Calu3 (cell line): ENCODE measurements at regions not wholly inside any gene's neighbourhood (a gene's known extent, or its start where the extent isn't known, plus 50 kb on each side); places are given as distances from the start of the nearest gene placed in this dataset.

ENCODE experiments used
- BruUV-seq: library from RNA; stranded (reverse); fragments of 400-500 nt; replicated peaks from 2 replicates; lab custom pipeline; 2021; lab: Mats Ljungman, UMichigan
- CTCF ChIA-PET: fragments of 300-600 bp; sonication (Branson Sonifier 250); formaldehyde crosslinking; loops from one replicate; lab custom pipeline; 2022; ENCODE audit warnings: antibody characterized with exemption; lab: Charles Lee
- DNase-seq: peaks from one replicate; pipeline ENCODE4 v3.0.0; 2022
- H3K27ac Mint-ChIP-seq: one replicate; pipeline ENCODE4 v1.8.0; 2022; ENCODE audit warnings: mixed read lengths; ENCODE audit not compliant: unreplicated experiment
- H3K27me3 Mint-ChIP-seq: one replicate; pipeline ENCODE4 v1.8.0; 2022; ENCODE audit warnings: mixed read lengths; ENCODE audit not compliant: unreplicated experiment
- H3K36me3 Mint-ChIP-seq: one replicate; pipeline ENCODE4 v1.8.0; 2022; ENCODE audit warnings: mild to moderate bottlenecking, moderate library complexity, mixed read lengths; ENCODE audit not compliant: insufficient read depth, unreplicated experiment
- H3K4me1 Mint-ChIP-seq: one replicate; pipeline ENCODE4 v1.8.0; 2022; ENCODE audit warnings: mild to moderate bottlenecking, low read depth, mixed read lengths; ENCODE audit not compliant: unreplicated experiment
- H3K4me3 Mint-ChIP-seq: one replicate; pipeline ENCODE4 v1.8.0; 2022; ENCODE audit warnings: mild to moderate bottlenecking, low read depth, moderate library complexity, mixed read lengths; ENCODE audit not compliant: unreplicated experiment
- H3K9me3 Mint-ChIP-seq: one replicate; pipeline ENCODE4 v1.8.0; 2022; ENCODE audit warnings: low read depth, mixed read lengths; ENCODE audit not compliant: unreplicated experiment
- CTCF ChIP-seq: fragments of 200-600 bp; IDR thresholded peaks from one replicate; pipeline ENCODE4 v1.8.0; 2022; ENCODE audit warnings: antibody characterized with exemption; ENCODE audit not compliant: unreplicated experiment
- intact Hi-C: fragments of 100-400 bp; cut with micrococcal nuclease; formaldehyde crosslinking; loops from one replicate; pipeline ENCODE4 v1.10.0; 2022; ENCODE audit not compliant: unreplicated experiment

- CTCF ChIA-PET, result no interaction called here
- no peaks in the 10 kb centered on the region for H3K4me1 Mint-ChIP-seq
- no peak overlapping the region for H3K4me3 Mint-ChIP-seq
- H3K27ac Mint-ChIP-seq, result no peak overlapping the region
- no peaks in the 10 kb centered on the region for H3K27me3 Mint-ChIP-seq
- DNase-seq, result no peak
- intact Hi-C loops, result no loop called here
- no peaks in the 10 kb centered on the region for H3K36me3 Mint-ChIP-seq
- no peaks in the 10 kb centered on the region for H3K9me3 Mint-ChIP-seq
- no TSS peak for BruUV-seq
- no peak for TF ChIP-seq CTCF
These were observed 248.4 kb upstream of the HSF2 start for GRCh38 chr6:122151066-122151465.

GRCh38 chr6:122151763-122152162, 247.7 kb upstream of the HSF2 start:
- Mint-ChIP-seq H3K4me1 (no peaks in the 10 kb centered on the region), H3K9me3 (no peaks in the 10 kb centered on the region), H3K27ac (no peak overlapping the region), H3K27me3 (no peaks in the 10 kb centered on the region), H3K4me3 (no peak overlapping the region), H3K36me3 (no peaks in the 10 kb centered on the region)
- TF ChIP-seq CTCF, result no peak
- intact Hi-C loops, result no loop called here
- no peak for DNase-seq
- BruUV-seq, result no TSS peak
- CTCF ChIA-PET, result no interaction called here

GRCh38 chr6:122153557-122153956, 245.9 kb upstream of the HSF2 start:
- peaks cover 2% of the 10 kb centered on the region for H3K9me3 Mint-ChIP-seq
- H3K4me1 Mint-ChIP-seq, result no peaks in the 10 kb centered on the region
- BruUV-seq, result no TSS peak

GRCh38 chr6:122154155-122154554, 245.3 kb upstream of the HSF2 start:
- H3K27me3 Mint-ChIP-seq, result no peaks in the 10 kb centered on the region
- BruUV-seq, result no TSS peak
- H3K9me3 Mint-ChIP-seq, result peaks cover 3% of the 10 kb centered on the region
- no peak for DNase-seq
- H3K27ac Mint-ChIP-seq, result no peak overlapping the region
- CTCF ChIA-PET, result no interaction called here
- intact Hi-C loops, result no loop called here
- H3K36me3 Mint-ChIP-seq, result no peaks in the 10 kb centered on the region
- no peak for TF ChIP-seq CTCF
- H3K4me1 Mint-ChIP-seq, result no peaks in the 10 kb centered on the region
- H3K4me3 Mint-ChIP-seq, result no peak overlapping the region

More at GRCh38 chr6:122153557-122153956, 245.9 kb upstream of the HSF2 start:
- CTCF ChIA-PET, result no interaction called here
- H3K27ac Mint-ChIP-seq, result no peak overlapping the region
- no peak for TF ChIP-seq CTCF
- intact Hi-C loops, result no loop called here
- H3K36me3 Mint-ChIP-seq, result no peaks in the 10 kb centered on the region
- H3K27me3 Mint-ChIP-seq, result no peaks in the 10 kb centered on the region
- no peak for DNase-seq
- H3K4me3 Mint-ChIP-seq, result no peak overlapping the region
